ENCODE measurements at regions not wholly inside any gene's neighbourhood (a gene's known extent, or its start where the extent isn't known, plus 50 kb on each side); places are given as distances from the start of the nearest gene placed in this dataset.

- Histone ChIP-seq H3K27me3 (no peaks in the 10 kb centered on the region), H3K9me3 (no peaks in the 10 kb centered on the region), H3K27ac (no peak overlapping the region), H3K4me3 (no peak overlapping the region), H3K4me1 (no peaks in the 10 kb centered on the region), H3K36me3 (ENCODE audit: low read depth, missing control alignments) (no peaks in the 10 kb centered on the region)
- no peak for TF ChIP-seq POLR2A (IDR thresholded peaks at IDR 0.05)
- TF ChIP-seq, protein P1, sequence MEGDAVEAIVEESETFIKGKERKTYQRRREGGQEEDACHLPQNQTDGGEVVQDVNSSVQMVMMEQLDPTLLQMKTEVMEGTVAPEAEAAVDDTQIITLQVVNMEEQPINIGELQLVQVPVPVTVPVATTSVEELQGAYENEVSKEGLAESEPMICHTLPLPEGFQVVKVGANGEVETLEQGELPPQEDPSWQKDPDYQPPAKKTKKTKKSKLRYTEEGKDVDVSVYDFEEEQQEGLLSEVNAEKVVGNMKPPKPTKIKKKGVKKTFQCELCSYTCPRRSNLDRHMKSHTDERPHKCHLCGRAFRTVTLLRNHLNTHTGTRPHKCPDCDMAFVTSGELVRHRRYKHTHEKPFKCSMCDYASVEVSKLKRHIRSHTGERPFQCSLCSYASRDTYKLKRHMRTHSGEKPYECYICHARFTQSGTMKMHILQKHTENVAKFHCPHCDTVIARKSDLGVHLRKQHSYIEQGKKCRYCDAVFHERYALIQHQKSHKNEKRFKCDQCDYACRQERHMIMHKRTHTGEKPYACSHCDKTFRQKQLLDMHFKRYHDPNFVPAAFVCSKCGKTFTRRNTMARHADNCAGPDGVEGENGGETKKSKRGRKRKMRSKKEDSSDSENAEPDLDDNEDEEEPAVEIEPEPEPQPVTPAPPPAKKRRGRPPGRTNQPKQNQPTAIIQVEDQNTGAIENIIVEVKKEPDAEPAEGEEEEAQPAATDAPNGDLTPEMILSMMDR (IDR thresholded peaks at IDR 0.05) = no peak
- DNase-seq = no peak
- WGBS, 2 donors = 33 to 61% methylated on average over 1 of the region's 1 CpG
- intact Hi-C loops (cut with DNase I; ENCODE audit: low total_unique reads) = no loop called here
Measured at GRCh38 chr2:20933714-20934113, 110.2 kb downstream of the APOB start.

DNA sequence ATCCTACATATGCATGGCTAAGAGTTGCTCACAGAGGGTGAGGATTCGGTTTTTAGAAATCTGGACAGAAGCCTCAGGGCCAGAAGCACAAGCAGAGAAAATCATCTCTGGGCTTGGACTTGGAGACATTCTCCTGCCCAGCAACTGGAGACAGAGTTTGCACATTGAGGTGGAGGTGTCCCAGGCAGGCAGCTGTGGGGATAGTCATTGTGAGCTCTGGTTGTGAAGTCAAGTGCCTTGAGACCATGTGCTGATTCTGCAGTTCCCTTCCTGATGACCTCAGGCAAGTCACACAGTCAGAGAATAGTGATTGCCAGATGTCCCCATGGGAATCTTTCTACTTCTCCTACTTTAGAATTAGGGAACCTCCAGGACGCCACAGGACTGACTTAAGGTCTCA, 108.4 kb upstream of the LDAH start:
- Histone ChIP-seq H3K36me3 (ENCODE audit: low read depth, missing control alignments) (no peaks in the 10 kb centered on the region), H3K27me3 (no peaks in the 10 kb centered on the region), H3K4me3 (no peak overlapping the region), H3K27ac (no peak overlapping the region), H3K9me3 (no peaks in the 10 kb centered on the region), H3K4me1 (no peaks in the 10 kb centered on the region)
- WGBS, 2 donors = 68 to 81% methylated on average over 2 of the region's 2 CpGs
- TF ChIP-seq POLR2A (IDR thresholded peaks at IDR 0.05) = no peak
- TF ChIP-seq, protein P1 (IDR thresholded peaks at IDR 0.05) = no peak
- no peak for DNase-seq
- intact Hi-C loops (cut with DNase I; ENCODE audit: low total_unique reads) = no loop called here

DNA sequence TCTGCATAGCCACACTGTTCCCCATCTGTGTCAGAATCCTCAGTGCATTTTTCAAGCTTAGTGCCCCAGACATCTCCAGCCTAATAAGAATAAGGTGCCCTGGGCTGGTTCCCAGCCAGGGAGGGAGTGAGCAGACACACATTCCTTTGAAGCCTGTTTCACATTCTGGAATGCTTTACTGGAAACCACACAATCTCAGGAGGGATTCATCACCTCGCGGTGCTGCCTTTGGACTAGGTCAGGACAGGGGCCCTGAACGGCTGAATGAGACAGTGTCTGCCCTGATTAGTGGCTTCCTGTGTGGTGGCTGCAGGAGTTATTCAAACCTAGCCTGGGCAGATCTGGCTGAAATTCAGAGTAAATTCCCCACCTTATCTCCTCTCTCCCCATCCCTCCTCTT, 108.0 kb upstream of the LDAH start:
- H3K9me3 ChIP-seq = no peaks in the 10 kb centered on the region
- H3K36me3 ChIP-seq (ENCODE audit: low read depth, missing control alignments) = no peaks in the 10 kb centered on the region
- H3K4me3 ChIP-seq = no peak overlapping the region
- no peaks in the 10 kb centered on the region for H3K27me3 ChIP-seq
- TF ChIP-seq, protein P1 (IDR thresholded peaks at IDR 0.05) = no peak
- no peak for TF ChIP-seq POLR2A (IDR thresholded peaks at IDR 0.05)
- 46 to 51% methylated on average over 3 of the region's 3 CpGs for WGBS, 2 donors
- intact Hi-C loops (cut with DNase I; ENCODE audit: low total_unique reads) = no loop called here
- no peak overlapping the region for H3K27ac ChIP-seq
- DNase-seq = no peak
- no peaks in the 10 kb centered on the region for H3K4me1 ChIP-seq

DNA sequence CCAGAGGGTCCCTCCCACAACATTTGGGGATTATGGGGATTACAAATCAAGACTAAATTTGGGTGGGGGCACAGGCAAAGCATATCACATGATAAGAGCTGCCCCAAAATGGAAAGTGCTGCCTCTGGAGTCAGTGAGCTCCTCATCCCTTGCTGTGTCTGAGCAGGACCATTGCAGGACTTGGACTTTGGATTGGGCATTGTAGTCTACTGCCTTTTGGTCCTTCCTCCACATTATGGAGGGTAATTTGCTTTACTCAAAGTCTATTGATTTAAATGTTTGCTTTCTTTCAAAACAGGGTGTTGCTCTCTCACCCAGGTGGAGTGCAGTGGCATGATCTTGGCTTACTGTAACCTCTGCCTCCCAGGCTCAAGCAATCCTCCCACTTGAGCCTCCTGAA, 106.8 kb upstream of the LDAH start:
- Histone ChIP-seq H3K4me3 (no peak overlapping the region), H3K27me3 (no peaks in the 10 kb centered on the region), H3K9me3 (no peaks in the 10 kb centered on the region), H3K36me3 (ENCODE audit: low read depth, missing control alignments) (no peaks in the 10 kb centered on the region), H3K4me1 (no peaks in the 10 kb centered on the region), H3K27ac (no peak overlapping the region)
- no peak for TF ChIP-seq POLR2A (IDR thresholded peaks at IDR 0.05)
- TF ChIP-seq, protein P1 (IDR thresholded peaks at IDR 0.05) = no peak
- no peak for DNase-seq
- intact Hi-C loops (cut with DNase I; ENCODE audit: low total_unique reads) = no loop called here

- no peak for DNase-seq
- Histone ChIP-seq H3K36me3 (ENCODE audit: low read depth, missing control alignments) (no peaks in the 10 kb centered on the region), H3K27me3 (no peaks in the 10 kb centered on the region), H3K4me3 (no peak overlapping the region), H3K9me3 (no peaks in the 10 kb centered on the region), H3K27ac (no peak overlapping the region), H3K4me1 (no peaks in the 10 kb centered on the region)
- intact Hi-C loops (cut with DNase I; ENCODE audit: low total_unique reads) = no loop called here
- TF ChIP-seq, protein P1 (IDR thresholded peaks at IDR 0.05) = no peak
- TF ChIP-seq POLR2A (IDR thresholded peaks at IDR 0.05) = no peak
- 79 to 81% methylated on average over 2 to 3 of the region's 3 CpGs for WGBS, 2 donors
Measured at GRCh38 chr2:20928617-20929016, 105.7 kb upstream of the LDAH start.
